ENCODE measurements at regions not wholly inside any gene's neighbourhood (a gene's known extent, or its start where the extent isn't known, plus 50 kb on each side); places are given as distances from the start of the nearest gene placed in this dataset.

GRCh38 chr6:81561071-81561564 is 191.4 kb downstream of the TENT5A start:
- TF ChIP-seq REST (IDR thresholded peaks at IDR 0.05; ENCODE audit: unreplicated experiment): no peak
- no peak for TF ChIP-seq ZNF114 (CRISPR knock-in tag; IDR thresholded peaks at IDR 0.05)
- TF ChIP-seq CTCF (conservative IDR thresholded peaks at IDR 0.05; ENCODE audit: low read depth in 2 of 2): no peak
- no peak for TF ChIP-seq ETS1 (IDR thresholded peaks at IDR 0.05)
- no peak for TF ChIP-seq EZH2 (IDR thresholded peaks at IDR 0.05; ENCODE audit: low read depth, unreplicated experiment)
- TF ChIP-seq POLR2AphosphoS5 (IDR thresholded peaks at IDR 0.05; ENCODE audit: low read depth): no peak
- TF ChIP-seq EZH2phosphoT487 (IDR thresholded peaks at IDR 0.05; ENCODE audit: unreplicated experiment): no peak
- no peak for TF ChIP-seq JUNB (IDR thresholded peaks at IDR 0.05; ENCODE audit: unreplicated experiment)
- no peak for TF ChIP-seq ZNF331 (CRISPR knock-in tag; IDR thresholded peaks at IDR 0.05; ENCODE audit: low read depth)
- no peak for TF ChIP-seq NANOG (IDR thresholded peaks at IDR 0.05; ENCODE audit: borderline replicate concordance)
- TF ChIP-seq CREB1 (CRISPR knock-in tag; IDR thresholded peaks at IDR 0.05; ENCODE audit: low read depth): no peak

Measured in GM23338 (cell line).